Ishikawa (cell line): ENCODE measurements at regions not wholly inside any gene's neighbourhood (a gene's known extent, or its start where the extent isn't known, plus 50 kb on each side); places are given as distances from the start of the nearest gene placed in this dataset.

Experiments used
- CEBPB ChIP-seq: IDR thresholded peaks from 2 replicates; pipeline ENCODE4 v1.6.1; 2012
- CREB1 ChIP-seq: IDR thresholded peaks from 2 replicates; pipeline ENCODE4 v1.6.1; 2012; ENCODE audit warnings: low read depth
- EGR1 ChIP-seq: IDR thresholded peaks from 2 replicates; pipeline ENCODE4 v1.6.1; 2012
- EP300 ChIP-seq: IDR thresholded peaks from 2 replicates; pipeline ENCODE4 v1.6.1; 2012; ENCODE audit warnings: borderline replicate concordance
- FOXM1 ChIP-seq: IDR thresholded peaks from 2 replicates; pipeline ENCODE4 v1.6.1; 2012; ENCODE audit warnings: low read depth, borderline replicate concordance
- MAX ChIP-seq: IDR thresholded peaks from 2 replicates; pipeline ENCODE4 v1.6.1; 2012
- NFIC ChIP-seq: IDR thresholded peaks from 2 replicates; pipeline ENCODE4 v1.6.1; 2012
- RAD21 ChIP-seq: IDR thresholded peaks from 2 replicates; pipeline ENCODE4 v1.6.1; 2012; ENCODE audit warnings: low read depth
- TAF1 ChIP-seq: IDR thresholded peaks from 2 replicates; pipeline ENCODE4 v1.6.1; 2012; ENCODE audit warnings: low read depth, mild to moderate bottlenecking
- TCF12 ChIP-seq: IDR thresholded peaks from 2 replicates; pipeline ENCODE4 v1.6.1; 2012; ENCODE audit warnings: low read depth
- TEAD4 ChIP-seq: IDR thresholded peaks from 2 replicates; pipeline ENCODE4 v1.6.1; 2012
- YY1 ChIP-seq: IDR thresholded peaks from 2 replicates; pipeline ENCODE4 v1.6.1; 2012; ENCODE audit warnings: low read depth
- ZBTB7A ChIP-seq: IDR thresholded peaks from 2 replicates; pipeline ENCODE4 v1.6.1; 2012; ENCODE audit warnings: low read depth
- TF ChIP-seq, protein P1 (sequence below): IDR thresholded peaks from 2 replicates; pipeline ENCODE4 v1.6.1; 2012
- TF ChIP-seq, protein P2 (sequence below): IDR thresholded peaks from 2 replicates; pipeline ENCODE4 v1.6.1; 2012; ENCODE audit warnings: low read depth, mild to moderate bottlenecking

GRCh38 chr13:73198991-73199411 lies 140.2 kb downstream of the KLF5 start:
- TF ChIP-seq, protein P1, sequence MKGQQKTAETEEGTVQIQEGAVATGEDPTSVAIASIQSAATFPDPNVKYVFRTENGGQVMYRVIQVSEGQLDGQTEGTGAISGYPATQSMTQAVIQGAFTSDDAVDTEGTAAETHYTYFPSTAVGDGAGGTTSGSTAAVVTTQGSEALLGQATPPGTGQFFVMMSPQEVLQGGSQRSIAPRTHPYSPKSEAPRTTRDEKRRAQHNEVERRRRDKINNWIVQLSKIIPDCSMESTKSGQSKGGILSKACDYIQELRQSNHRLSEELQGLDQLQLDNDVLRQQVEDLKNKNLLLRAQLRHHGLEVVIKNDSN: no peak

DNA sequence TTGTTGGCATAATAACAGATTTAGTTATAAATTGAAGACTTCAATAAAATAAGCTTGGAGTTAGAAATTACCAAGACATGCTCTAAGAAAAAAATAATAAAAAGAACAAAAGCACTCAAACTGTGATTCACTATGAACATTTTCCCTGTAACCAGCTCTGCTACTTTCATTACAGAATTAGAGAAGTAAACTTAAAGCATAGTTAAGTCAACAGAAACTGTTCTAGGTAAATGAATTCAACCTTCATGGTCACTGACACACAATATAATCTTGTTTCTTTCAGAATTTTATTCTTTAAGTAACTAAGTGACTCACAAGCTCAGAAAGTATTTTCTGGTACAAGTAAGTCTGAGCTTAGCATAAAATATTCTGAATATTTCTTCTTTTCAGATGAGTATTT lies 136.3 kb downstream of the KLF5 start:
- TF ChIP-seq, protein P2, sequence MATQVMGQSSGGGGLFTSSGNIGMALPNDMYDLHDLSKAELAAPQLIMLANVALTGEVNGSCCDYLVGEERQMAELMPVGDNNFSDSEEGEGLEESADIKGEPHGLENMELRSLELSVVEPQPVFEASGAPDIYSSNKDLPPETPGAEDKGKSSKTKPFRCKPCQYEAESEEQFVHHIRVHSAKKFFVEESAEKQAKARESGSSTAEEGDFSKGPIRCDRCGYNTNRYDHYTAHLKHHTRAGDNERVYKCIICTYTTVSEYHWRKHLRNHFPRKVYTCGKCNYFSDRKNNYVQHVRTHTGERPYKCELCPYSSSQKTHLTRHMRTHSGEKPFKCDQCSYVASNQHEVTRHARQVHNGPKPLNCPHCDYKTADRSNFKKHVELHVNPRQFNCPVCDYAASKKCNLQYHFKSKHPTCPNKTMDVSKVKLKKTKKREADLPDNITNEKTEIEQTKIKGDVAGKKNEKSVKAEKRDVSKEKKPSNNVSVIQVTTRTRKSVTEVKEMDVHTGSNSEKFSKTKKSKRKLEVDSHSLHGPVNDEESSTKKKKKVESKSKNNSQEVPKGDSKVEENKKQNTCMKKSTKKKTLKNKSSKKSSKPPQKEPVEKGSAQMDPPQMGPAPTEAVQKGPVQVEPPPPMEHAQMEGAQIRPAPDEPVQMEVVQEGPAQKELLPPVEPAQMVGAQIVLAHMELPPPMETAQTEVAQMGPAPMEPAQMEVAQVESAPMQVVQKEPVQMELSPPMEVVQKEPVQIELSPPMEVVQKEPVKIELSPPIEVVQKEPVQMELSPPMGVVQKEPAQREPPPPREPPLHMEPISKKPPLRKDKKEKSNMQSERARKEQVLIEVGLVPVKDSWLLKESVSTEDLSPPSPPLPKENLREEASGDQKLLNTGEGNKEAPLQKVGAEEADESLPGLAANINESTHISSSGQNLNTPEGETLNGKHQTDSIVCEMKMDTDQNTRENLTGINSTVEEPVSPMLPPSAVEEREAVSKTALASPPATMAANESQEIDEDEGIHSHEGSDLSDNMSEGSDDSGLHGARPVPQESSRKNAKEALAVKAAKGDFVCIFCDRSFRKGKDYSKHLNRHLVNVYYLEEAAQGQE: no peak
- TF ChIP-seq EGR1 (no peak), TCF12 (no peak), TEAD4 (no peak), CEBPB (no peak)

GRCh38 chr13:73194310-73194709 lies 135.5 kb downstream of the KLF5 start:
- TF ChIP-seq RAD21 (no peak), CEBPB (no peak), NFIC (no peak), ZBTB7A (no peak), TEAD4 (no peak), FOXM1 (no peak), TAF1 (no peak), MAX (no peak), CREB1 (no peak), EGR1 (no peak), TCF12 (no peak)
- TF ChIP-seq, protein P2: no peak

- TF ChIP-seq CEBPB (no peak), ZBTB7A (no peak), MAX (no peak), TEAD4 (no peak)
- TF ChIP-seq, protein P1: no peak
These were observed 134.7 kb downstream of the KLF5 start for GRCh38 chr13:73193554-73193953.

DNA sequence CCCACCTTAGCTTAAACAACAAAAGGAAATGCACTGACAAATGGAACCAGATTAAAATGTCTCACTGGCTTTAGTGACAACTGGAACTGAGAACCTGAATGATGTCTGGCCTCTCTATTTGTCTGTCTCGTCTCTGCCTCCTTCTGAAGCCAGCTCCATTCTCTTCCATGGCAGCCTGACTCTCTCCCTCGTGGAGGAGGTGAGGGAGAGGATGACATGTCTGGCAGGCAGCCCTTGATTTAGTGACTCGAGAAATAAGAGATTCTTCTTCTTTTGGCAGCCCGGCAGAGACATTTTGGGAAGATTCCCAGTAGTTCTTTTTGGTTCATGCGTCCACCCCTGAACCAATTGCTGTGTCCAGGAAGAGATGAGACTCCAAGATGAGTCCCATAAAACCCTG lies 131.7 kb downstream of the KLF5 start:
- TF ChIP-seq TAF1 (no peak), TCF12 (no peak), EP300 (no peak), CEBPB (no peak), ZBTB7A (no peak), NFIC (no peak), MAX (no peak), YY1 (no peak), EGR1 (no peak), TEAD4 (no peak), FOXM1 (no peak), CREB1 (no peak), RAD21 (no peak)
- TF ChIP-seq, protein P1: no peak
- TF ChIP-seq, protein P2: no peak
